WTC11 (cell line): ENCODE measurements at regions not wholly inside any gene's neighbourhood (a gene's known extent, or its start where the extent isn't known, plus 50 kb on each side); places are given as distances from the start of the nearest gene placed in this dataset.

Experiments
- CREM ChIP-seq: sonication (generic); formaldehyde crosslinking; IDR thresholded peaks from 2 replicates; pipeline ENCODE4 v1.8.1; 2022; ENCODE audit warnings: mild to moderate bottlenecking, missing genetic modification reagents, moderate library complexity
- CTCF ChIP-seq: fragments of 200-600 bp; IDR thresholded peaks from 2 replicates; pipeline ENCODE4 v1.8.0; 2022; ENCODE audit warnings: antibody characterized with exemption
- ELF4 ChIP-seq: sonication (generic); formaldehyde crosslinking; IDR thresholded peaks from 2 replicates; pipeline ENCODE4 v1.8.1; 2022; ENCODE audit warnings: low read depth, mild to moderate bottlenecking, moderate library complexity, missing genetic modification reagents
- EMX1 ChIP-seq: fragments of 250-450 bp; sonication (Bioruptor Pico); IDR thresholded peaks from 2 replicates; pipeline ENCODE4 v1.8.0; 2021; ENCODE audit warnings: mild to moderate bottlenecking
- IRF2 ChIP-seq: sonication (generic); formaldehyde crosslinking; IDR thresholded peaks from 2 replicates; pipeline ENCODE4 v1.8.0; 2022; ENCODE audit warnings: low read depth, missing genetic modification reagents, borderline replicate concordance
- NFATC4 ChIP-seq: fragments of 250-450 bp; sonication (Bioruptor Pico); IDR thresholded peaks from 2 replicates; pipeline ENCODE4 v1.9.0; 2021; ENCODE audit warnings: mild to moderate bottlenecking
- PRDM15 ChIP-seq: sonication (generic); formaldehyde crosslinking; IDR thresholded peaks from 2 replicates; pipeline ENCODE4 v1.8.0; 2022; ENCODE audit warnings: missing genetic modification reagents
- SMAD4 ChIP-seq: sonication (generic); formaldehyde crosslinking; IDR thresholded peaks from 2 replicates; pipeline ENCODE4 v1.8.0; 2022; ENCODE audit warnings: mild to moderate bottlenecking, missing genetic modification reagents
- ZSCAN18 ChIP-seq: fragments of 250-450 bp; sonication (Bioruptor Pico); IDR thresholded peaks from 2 replicates; pipeline ENCODE4 v2.1.2; 2022; ENCODE audit warnings: mild to moderate bottlenecking, moderate library complexity
- TF ChIP-seq, protein P1 (sequence below): sonication (generic); formaldehyde crosslinking; IDR thresholded peaks from 2 replicates; pipeline ENCODE4 v1.8.1; 2022; ENCODE audit warnings: low read depth, mild to moderate bottlenecking, moderate library complexity, missing genetic modification reagents, borderline replicate concordance
- TF ChIP-seq, protein P2 (sequence below): sonication (generic); formaldehyde crosslinking; IDR thresholded peaks from 2 replicates; pipeline ENCODE4 v1.8.0; 2022; ENCODE audit warnings: mild to moderate bottlenecking, missing genetic modification reagents
- TF ChIP-seq, protein P3 (sequence below): sonication (generic); formaldehyde crosslinking; IDR thresholded peaks from 2 replicates; pipeline ENCODE4 v1.8.1; 2023; ENCODE audit warnings: mild to moderate bottlenecking, missing genetic modification reagents, moderate library complexity
- TF ChIP-seq, protein P4 (sequence below): sonication (generic); formaldehyde crosslinking; IDR thresholded peaks from 2 replicates; pipeline ENCODE4 v1.8.1; 2022; ENCODE audit warnings: low read depth, missing genetic modification reagents, borderline replicate concordance

- TF ChIP-seq, protein P1, sequence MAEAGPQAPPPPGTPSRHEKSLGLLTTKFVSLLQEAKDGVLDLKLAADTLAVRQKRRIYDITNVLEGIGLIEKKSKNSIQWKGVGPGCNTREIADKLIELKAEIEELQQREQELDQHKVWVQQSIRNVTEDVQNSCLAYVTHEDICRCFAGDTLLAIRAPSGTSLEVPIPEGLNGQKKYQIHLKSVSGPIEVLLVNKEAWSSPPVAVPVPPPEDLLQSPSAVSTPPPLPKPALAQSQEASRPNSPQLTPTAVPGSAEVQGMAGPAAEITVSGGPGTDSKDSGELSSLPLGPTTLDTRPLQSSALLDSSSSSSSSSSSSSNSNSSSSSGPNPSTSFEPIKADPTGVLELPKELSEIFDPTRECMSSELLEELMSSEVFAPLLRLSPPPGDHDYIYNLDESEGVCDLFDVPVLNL (CRISPR knock-in tag), result no peak
- TF ChIP-seq SMAD4 (CRISPR knock-in tag) (no peak), EMX1 (no peak), CREM (CRISPR knock-in tag) (no peak), CTCF (no peak), PRDM15 (CRISPR knock-in tag) (no peak), IRF2 (CRISPR knock-in tag) (no peak), NFATC4 (CRISPR knock-in tag) (no peak), ZSCAN18 (CRISPR knock-in tag) (no peak), ELF4 (CRISPR knock-in tag) (no peak)
- TF ChIP-seq, protein P2, sequence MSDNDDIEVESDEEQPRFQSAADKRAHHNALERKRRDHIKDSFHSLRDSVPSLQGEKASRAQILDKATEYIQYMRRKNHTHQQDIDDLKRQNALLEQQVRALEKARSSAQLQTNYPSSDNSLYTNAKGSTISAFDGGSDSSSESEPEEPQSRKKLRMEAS (CRISPR knock-in tag), result no peak
- TF ChIP-seq, protein P3, sequence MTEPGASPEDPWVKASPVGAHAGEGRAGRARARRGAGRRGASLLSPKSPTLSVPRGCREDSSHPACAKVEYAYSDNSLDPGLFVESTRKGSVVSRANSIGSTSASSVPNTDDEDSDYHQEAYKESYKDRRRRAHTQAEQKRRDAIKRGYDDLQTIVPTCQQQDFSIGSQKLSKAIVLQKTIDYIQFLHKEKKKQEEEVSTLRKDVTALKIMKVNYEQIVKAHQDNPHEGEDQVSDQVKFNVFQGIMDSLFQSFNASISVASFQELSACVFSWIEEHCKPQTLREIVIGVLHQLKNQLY (CRISPR knock-in tag), result no peak
- TF ChIP-seq, protein P4, sequence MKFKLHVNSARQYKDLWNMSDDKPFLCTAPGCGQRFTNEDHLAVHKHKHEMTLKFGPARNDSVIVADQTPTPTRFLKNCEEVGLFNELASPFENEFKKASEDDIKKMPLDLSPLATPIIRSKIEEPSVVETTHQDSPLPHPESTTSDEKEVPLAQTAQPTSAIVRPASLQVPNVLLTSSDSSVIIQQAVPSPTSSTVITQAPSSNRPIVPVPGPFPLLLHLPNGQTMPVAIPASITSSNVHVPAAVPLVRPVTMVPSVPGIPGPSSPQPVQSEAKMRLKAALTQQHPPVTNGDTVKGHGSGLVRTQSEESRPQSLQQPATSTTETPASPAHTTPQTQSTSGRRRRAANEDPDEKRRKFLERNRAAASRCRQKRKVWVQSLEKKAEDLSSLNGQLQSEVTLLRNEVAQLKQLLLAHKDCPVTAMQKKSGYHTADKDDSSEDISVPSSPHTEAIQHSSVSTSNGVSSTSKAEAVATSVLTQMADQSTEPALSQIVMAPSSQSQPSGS (CRISPR knock-in tag), result no peak
Measured at GRCh38 chr7:33781167-33781566, 124.2 kb upstream of the BMPER start.
